Panc1 (cell line): ENCODE measurements at regions not wholly inside any gene's neighbourhood (a gene's known extent, or its start where the extent isn't known, plus 50 kb on each side); places are given as distances from the start of the nearest gene placed in this dataset.

Source experiments
- ATAC-seq: fragments of 200-7000 bp; cut with Tn5 transposase; 2 replicates; pipeline ENCODE4 v1.9.1; 2020; ENCODE audit warnings: mild to moderate bottlenecking, moderate library complexity
- BruUV-seq: library from RNA; stranded (reverse); fragments of 400-500 nt; replicated peaks from 2 replicates; lab custom pipeline; 2021; lab: Mats Ljungman, UMichigan
- CTCF ChIA-PET: fragments of 300-600 bp; sonication (Branson Sonifier 250); formaldehyde crosslinking; loops from one replicate; lab custom pipeline; 2022; ENCODE audit warnings: antibody characterized with exemption; lab: Charles Lee
- POLR2A ChIA-PET: fragments of 300-600 bp; sonication (Branson Sonifier 250); formaldehyde crosslinking; loops from one replicate; lab custom pipeline; 2022; ENCODE audit warnings: antibody characterized with exemption; lab: Charles Lee
- DNase-seq: peaks from one replicate; pipeline ENCODE4 v3.0.0-alpha.2; 2010; ENCODE audit warnings: low read depth, low spot score
- H3K27ac ChIP-seq: 2 replicates; pipeline ENCODE4 v1.5.1; 2011; ENCODE audit warnings: mild to moderate bottlenecking, low read length, inconsistent platforms
- H3K27me3 ChIP-seq: fragments of 200-500 bp; sonication (Bioruptor generic); 2 replicates; pipeline ENCODE4 v1.6.0; 2014; ENCODE audit warnings: low read length, inconsistent platforms; ENCODE audit not compliant: control insufficient read depth, insufficient read depth
- H3K36me3 ChIP-seq: fragments of 200-500 bp; sonication (Bioruptor generic); 2 replicates; pipeline ENCODE4 v1.5.1; 2014; ENCODE audit warnings: inconsistent platforms, mild to moderate bottlenecking, low read length, moderate library complexity; ENCODE audit not compliant: control insufficient read depth, insufficient read depth
- H3K4me1 ChIP-seq: 2 replicates; pipeline ENCODE4 v1.5.1; 2011; ENCODE audit warnings: inconsistent platforms, mild to moderate bottlenecking, low read length, moderate library complexity; ENCODE audit not compliant: control insufficient read depth, insufficient read depth
- H3K4me3 ChIP-seq, 2 experiments: 2 replicates each; pipeline ENCODE4 v1.5.1; 2011 to 2012; ENCODE audit warnings: low read depth in 2 of 2, low read length in 2 of 2, mild to moderate bottlenecking in 2 of 2, inconsistent platforms in 1 of 2, moderate library complexity in 1 of 2
- H3K9me3 ChIP-seq: fragments of 200-500 bp; sonication (Bioruptor generic); 2 replicates; pipeline ENCODE4 v1.5.1; 2014; ENCODE audit warnings: low read depth, mild to moderate bottlenecking, inconsistent platforms, low read length, moderate library complexity; ENCODE audit not compliant: control insufficient read depth, insufficient read depth
- POLR2AphosphoS5 ChIP-seq: IDR thresholded peaks from 2 replicates; pipeline ENCODE4 v1.6.1; 2012; ENCODE audit warnings: mild to moderate bottlenecking, low read depth, low read length, moderate library complexity
- SIN3A ChIP-seq: IDR thresholded peaks from 2 replicates; pipeline ENCODE4 v1.6.1; 2012; ENCODE audit warnings: low read depth, mild to moderate bottlenecking, low read length, moderate library complexity, borderline replicate concordance; ENCODE audit not compliant: insufficient read depth
- TCF7L2 ChIP-seq: IDR thresholded peaks from 2 replicates; pipeline ENCODE4 v1.6.1; 2011; ENCODE audit warnings: mild to moderate bottlenecking, low read depth, low read length, inconsistent platforms
- in situ Hi-C: cut with HindIII; loops from 2 replicates; pipeline ENCODE4 v1.10.0; 2016; ENCODE audit warnings: low sequenced_read_pairs, low pct_unique_long_range_greater_than_20kb
- intact Hi-C: fragments of 100-400 bp; cut with micrococcal nuclease; formaldehyde crosslinking; loops from one replicate; pipeline ENCODE4 v1.10.0; 2022; ENCODE audit not compliant: unreplicated experiment
- TF ChIP-seq, protein P1 (sequence below): fragments of 450-650 bp; IDR thresholded peaks from 2 replicates; pipeline ENCODE4 v1.5.1; 2017; ENCODE audit warnings: mild to moderate bottlenecking
- TF ChIP-seq, protein P2 (sequence below), 2 experiments: IDR thresholded peaks; 2 replicates each; pipeline ENCODE4 v1.6.1; 2011 to 2012; ENCODE audit warnings: low read depth in 2 of 2, control low read depth in 1 of 2, low read length in 1 of 2, mild to moderate bottlenecking in 1 of 2, moderate library complexity in 1 of 2; ENCODE audit not compliant: insufficient read depth in 1 of 2

DNA sequence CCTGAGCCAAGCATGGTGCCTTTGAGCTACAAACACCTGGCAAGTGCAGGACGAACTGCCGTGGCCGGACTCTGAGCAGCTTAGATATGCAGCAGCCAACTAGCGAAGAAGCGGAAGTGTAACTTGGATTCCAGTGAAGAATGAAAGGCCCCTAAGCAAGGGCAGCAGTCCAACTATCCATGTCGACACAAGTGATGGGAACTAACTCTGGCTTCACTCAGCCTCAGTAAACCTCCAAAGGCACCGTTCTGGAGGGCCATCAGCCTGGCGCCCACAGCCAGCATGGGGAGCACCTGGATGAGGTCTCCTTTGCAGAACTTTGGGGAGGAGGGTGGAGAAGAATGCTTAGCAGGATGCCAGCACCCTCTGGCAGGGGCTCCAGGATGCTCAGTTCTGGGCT lies 78.4 kb upstream of the MLN start:
- no peaks in the 10 kb centered on the region for H3K9me3 ChIP-seq
- H3K4me1 ChIP-seq, result peaks cover 10% of the 10 kb centered on the region; the same call in 1 of the 2 replicates
- intact Hi-C loops (no loop called here), in situ Hi-C loops (no loop called here)
- H3K36me3 ChIP-seq, result no peaks in the 10 kb centered on the region
- H3K4me3 ChIP-seq, result no peak overlapping the region
- no peak for DNase-seq
- H3K27ac ChIP-seq, result no peak overlapping the region
- H3K27me3 ChIP-seq, result no peaks in the 10 kb centered on the region
- BruUV-seq, result no TSS peak
- ChIA-PET CTCF (interaction anchor here (0.6 kb wide), 1 partner anchor 38 kb away, joined by 4 read pairs; no protein-coding TSS in a partner anchor), POLR2A (no interaction called here)
- no peak for ATAC-seq
- no peak for TF ChIP-seq TCF7L2
- no peak for TF ChIP-seq POLR2AphosphoS5
- TF ChIP-seq SIN3A, result no peak
- TF ChIP-seq, protein P1, sequence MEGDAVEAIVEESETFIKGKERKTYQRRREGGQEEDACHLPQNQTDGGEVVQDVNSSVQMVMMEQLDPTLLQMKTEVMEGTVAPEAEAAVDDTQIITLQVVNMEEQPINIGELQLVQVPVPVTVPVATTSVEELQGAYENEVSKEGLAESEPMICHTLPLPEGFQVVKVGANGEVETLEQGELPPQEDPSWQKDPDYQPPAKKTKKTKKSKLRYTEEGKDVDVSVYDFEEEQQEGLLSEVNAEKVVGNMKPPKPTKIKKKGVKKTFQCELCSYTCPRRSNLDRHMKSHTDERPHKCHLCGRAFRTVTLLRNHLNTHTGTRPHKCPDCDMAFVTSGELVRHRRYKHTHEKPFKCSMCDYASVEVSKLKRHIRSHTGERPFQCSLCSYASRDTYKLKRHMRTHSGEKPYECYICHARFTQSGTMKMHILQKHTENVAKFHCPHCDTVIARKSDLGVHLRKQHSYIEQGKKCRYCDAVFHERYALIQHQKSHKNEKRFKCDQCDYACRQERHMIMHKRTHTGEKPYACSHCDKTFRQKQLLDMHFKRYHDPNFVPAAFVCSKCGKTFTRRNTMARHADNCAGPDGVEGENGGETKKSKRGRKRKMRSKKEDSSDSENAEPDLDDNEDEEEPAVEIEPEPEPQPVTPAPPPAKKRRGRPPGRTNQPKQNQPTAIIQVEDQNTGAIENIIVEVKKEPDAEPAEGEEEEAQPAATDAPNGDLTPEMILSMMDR, result no peak
- TF ChIP-seq, protein P2, sequence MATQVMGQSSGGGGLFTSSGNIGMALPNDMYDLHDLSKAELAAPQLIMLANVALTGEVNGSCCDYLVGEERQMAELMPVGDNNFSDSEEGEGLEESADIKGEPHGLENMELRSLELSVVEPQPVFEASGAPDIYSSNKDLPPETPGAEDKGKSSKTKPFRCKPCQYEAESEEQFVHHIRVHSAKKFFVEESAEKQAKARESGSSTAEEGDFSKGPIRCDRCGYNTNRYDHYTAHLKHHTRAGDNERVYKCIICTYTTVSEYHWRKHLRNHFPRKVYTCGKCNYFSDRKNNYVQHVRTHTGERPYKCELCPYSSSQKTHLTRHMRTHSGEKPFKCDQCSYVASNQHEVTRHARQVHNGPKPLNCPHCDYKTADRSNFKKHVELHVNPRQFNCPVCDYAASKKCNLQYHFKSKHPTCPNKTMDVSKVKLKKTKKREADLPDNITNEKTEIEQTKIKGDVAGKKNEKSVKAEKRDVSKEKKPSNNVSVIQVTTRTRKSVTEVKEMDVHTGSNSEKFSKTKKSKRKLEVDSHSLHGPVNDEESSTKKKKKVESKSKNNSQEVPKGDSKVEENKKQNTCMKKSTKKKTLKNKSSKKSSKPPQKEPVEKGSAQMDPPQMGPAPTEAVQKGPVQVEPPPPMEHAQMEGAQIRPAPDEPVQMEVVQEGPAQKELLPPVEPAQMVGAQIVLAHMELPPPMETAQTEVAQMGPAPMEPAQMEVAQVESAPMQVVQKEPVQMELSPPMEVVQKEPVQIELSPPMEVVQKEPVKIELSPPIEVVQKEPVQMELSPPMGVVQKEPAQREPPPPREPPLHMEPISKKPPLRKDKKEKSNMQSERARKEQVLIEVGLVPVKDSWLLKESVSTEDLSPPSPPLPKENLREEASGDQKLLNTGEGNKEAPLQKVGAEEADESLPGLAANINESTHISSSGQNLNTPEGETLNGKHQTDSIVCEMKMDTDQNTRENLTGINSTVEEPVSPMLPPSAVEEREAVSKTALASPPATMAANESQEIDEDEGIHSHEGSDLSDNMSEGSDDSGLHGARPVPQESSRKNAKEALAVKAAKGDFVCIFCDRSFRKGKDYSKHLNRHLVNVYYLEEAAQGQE (IDR thresholded peaks at IDR 0.05; ENCODE audit: insufficient read depth in 1 of 2, low read depth in 2 of 2, low read length in 1 of 2), result no peak

DNA sequence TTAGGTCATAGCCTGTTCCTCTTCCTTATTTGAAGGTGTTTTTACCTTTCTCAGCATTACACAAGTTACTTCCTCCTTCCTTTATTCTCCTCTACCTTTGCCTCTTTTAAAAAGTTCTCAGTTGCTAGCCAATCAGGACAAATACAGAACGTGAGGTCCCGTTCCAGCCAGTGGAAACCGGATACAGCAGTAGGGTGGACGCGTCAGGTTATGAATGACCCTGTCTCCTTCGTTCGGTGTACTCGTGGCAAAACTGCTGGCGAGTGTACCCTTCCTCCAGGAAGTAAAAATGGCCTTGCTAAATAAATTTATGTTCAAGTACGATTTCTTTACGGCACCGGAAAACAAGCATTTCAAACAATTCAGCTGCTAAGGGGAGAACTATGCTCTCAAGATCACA lies 77.0 kb upstream of the MLN start:
- Histone ChIP-seq H3K27ac (no peak overlapping the region), H3K9me3 (no peaks in the 10 kb centered on the region), H3K4me1 (peaks cover 9% of the 10 kb centered on the region; the same call in 1 of the 2 replicates), H3K36me3 (no peaks in the 10 kb centered on the region), H3K4me3 (no peak overlapping the region), H3K27me3 (no peaks in the 10 kb centered on the region)
- ChIA-PET CTCF (no interaction called here), POLR2A (no interaction called here)
- TF ChIP-seq POLR2AphosphoS5 (no peak), SIN3A (no peak), TCF7L2 (no peak)
- TF ChIP-seq, protein P1, result no peak
- TF ChIP-seq, protein P2 (IDR thresholded peaks at IDR 0.05; ENCODE audit: insufficient read depth in 1 of 2, low read depth in 2 of 2, low read length in 1 of 2), result no peak
- no peak for ATAC-seq
- no TSS peak for BruUV-seq
- in situ Hi-C loops (no loop called here), intact Hi-C loops (no loop called here)
- no peak for DNase-seq
